MCF 10A (cell line): ENCODE measurements at regions not wholly inside any gene's neighbourhood (a gene's known extent, or its start where the extent isn't known, plus 50 kb on each side); places are given as distances from the start of the nearest gene placed in this dataset.

Experiments used
- BruUV-seq: library from RNA; stranded (reverse); fragments of 400-500 nt; replicated peaks from 2 replicates; lab custom pipeline; 2021; lab: Mats Ljungman, UMichigan
- CTCF ChIA-PET: fragments of 300-600 bp; sonication (Branson Sonifier 250); formaldehyde crosslinking; extraction: SDS; loops from one replicate; lab custom pipeline; 2021; ENCODE audit warnings: antibody characterized with exemption, inconsistent platforms; lab: Yijun Ruan, JAX
- POLR2A ChIA-PET: fragments of 300-600, 350-650 bp; sonication (Branson Sonifier 250); formaldehyde crosslinking; extraction: SDS; loops from one replicate; lab custom pipeline; 2020; ENCODE audit warnings: antibody characterized with exemption, inconsistent platforms; lab: Yijun Ruan, JAX
- DNase-seq: peaks from one replicate; pipeline ENCODE4 v3.0.0-alpha.2; 2018; ENCODE audit not compliant: unreplicated experiment
- H3K27ac Mint-ChIP-seq: one replicate; pipeline ENCODE4 v1.8.0; 2022; ENCODE audit warnings: mild to moderate bottlenecking, low read depth, mixed read lengths; ENCODE audit not compliant: unreplicated experiment
- H3K27me3 Mint-ChIP-seq: one replicate; pipeline ENCODE4 v1.8.0; 2022; ENCODE audit warnings: mixed read lengths; ENCODE audit not compliant: insufficient read depth, unreplicated experiment
- H3K36me3 Mint-ChIP-seq: one replicate; pipeline ENCODE4 v1.8.0; 2022; ENCODE audit warnings: mild to moderate bottlenecking, moderate library complexity, mixed read lengths; ENCODE audit not compliant: insufficient read depth, unreplicated experiment
- H3K4me1 Mint-ChIP-seq: one replicate; pipeline ENCODE4 v1.8.0; 2022; ENCODE audit warnings: mixed read lengths; ENCODE audit not compliant: insufficient read depth, unreplicated experiment
- H3K4me3 Mint-ChIP-seq: one replicate; pipeline ENCODE4 v1.8.0; 2022; ENCODE audit warnings: mild to moderate bottlenecking, moderate library complexity, mixed read lengths; ENCODE audit not compliant: unreplicated experiment
- H3K9me3 Mint-ChIP-seq: one replicate; pipeline ENCODE4 v1.8.0; 2022; ENCODE audit warnings: mixed read lengths; ENCODE audit not compliant: unreplicated experiment
- intact Hi-C: fragments of 100-400 bp; cut with micrococcal nuclease; formaldehyde crosslinking; loops from 2 replicates; pipeline ENCODE4 v1.14.1; 2022
- TF ChIP-seq, protein P1 (sequence below): fragments of 200-600 bp; IDR thresholded peaks from one replicate; pipeline ENCODE4 v1.8.0; 2022; ENCODE audit warnings: antibody characterized with exemption, mild to moderate bottlenecking; ENCODE audit not compliant: unreplicated experiment

DNA sequence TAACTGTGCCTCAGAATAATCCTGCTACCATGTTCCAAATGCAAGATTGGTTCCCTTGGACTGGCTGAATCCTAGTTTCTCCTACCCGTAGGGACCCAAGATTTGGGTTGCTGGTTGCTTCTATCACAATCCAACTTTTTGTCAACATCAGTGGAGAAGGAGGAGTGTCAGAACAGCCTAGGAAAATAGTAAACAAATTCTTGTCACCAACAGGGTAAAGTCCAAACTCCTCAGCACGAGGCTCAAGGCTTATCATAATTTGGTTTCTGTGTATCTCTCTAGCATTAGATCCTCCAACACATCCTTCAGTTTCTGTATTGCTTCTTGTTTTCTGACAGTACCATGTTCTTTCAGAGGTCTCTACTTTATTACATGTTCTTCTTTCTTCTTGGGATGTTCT is 370.2 kb upstream of the DAB1 start:
- Mint-ChIP-seq H3K4me1 (peaks cover 7% of the 10 kb centered on the region), H3K27ac (no peak overlapping the region), H3K4me3 (no peak overlapping the region), H3K27me3 (no peaks in the 10 kb centered on the region), H3K9me3 (no peaks in the 10 kb centered on the region), H3K36me3 (no peaks in the 10 kb centered on the region)
- CTCF ChIA-PET: no interaction called here
- intact Hi-C loops: no loop called here
- POLR2A ChIA-PET: no interaction called here
- TF ChIP-seq, protein P1, sequence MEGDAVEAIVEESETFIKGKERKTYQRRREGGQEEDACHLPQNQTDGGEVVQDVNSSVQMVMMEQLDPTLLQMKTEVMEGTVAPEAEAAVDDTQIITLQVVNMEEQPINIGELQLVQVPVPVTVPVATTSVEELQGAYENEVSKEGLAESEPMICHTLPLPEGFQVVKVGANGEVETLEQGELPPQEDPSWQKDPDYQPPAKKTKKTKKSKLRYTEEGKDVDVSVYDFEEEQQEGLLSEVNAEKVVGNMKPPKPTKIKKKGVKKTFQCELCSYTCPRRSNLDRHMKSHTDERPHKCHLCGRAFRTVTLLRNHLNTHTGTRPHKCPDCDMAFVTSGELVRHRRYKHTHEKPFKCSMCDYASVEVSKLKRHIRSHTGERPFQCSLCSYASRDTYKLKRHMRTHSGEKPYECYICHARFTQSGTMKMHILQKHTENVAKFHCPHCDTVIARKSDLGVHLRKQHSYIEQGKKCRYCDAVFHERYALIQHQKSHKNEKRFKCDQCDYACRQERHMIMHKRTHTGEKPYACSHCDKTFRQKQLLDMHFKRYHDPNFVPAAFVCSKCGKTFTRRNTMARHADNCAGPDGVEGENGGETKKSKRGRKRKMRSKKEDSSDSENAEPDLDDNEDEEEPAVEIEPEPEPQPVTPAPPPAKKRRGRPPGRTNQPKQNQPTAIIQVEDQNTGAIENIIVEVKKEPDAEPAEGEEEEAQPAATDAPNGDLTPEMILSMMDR: no peak
- DNase-seq: no peak
- no TSS peak for BruUV-seq

DNA sequence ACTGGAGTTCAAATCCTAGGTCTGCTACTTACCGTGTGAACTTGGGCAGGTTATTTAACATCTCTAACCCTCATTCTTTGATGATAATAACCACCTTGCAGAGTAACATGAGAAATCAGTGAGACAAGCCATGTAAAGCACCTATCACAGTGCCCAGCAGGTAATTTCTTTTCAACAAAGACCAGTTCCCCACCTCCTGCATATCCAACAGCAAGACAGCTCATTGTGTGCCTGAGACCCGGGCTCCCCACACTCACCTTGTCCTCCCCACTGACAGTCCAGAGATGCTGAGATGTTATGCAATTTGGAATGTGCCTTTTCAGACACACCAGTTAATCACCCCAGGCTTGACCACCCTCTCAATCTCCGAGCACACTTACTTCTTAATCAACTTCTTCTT is 367.6 kb upstream of the DAB1 start:
- CTCF ChIA-PET: no interaction called here
- H3K4me1 Mint-ChIP-seq: peaks cover 2% of the 10 kb centered on the region
- POLR2A ChIA-PET: no interaction called here
- DNase-seq: no peak
- intact Hi-C loops: no loop called here
- TF ChIP-seq, protein P1: no peak
- BruUV-seq: no TSS peak
- no peak overlapping the region for H3K27ac Mint-ChIP-seq
- no peak overlapping the region for H3K4me3 Mint-ChIP-seq
- H3K27me3 Mint-ChIP-seq: no peaks in the 10 kb centered on the region
- H3K9me3 Mint-ChIP-seq: no peaks in the 10 kb centered on the region
- H3K36me3 Mint-ChIP-seq: no peaks in the 10 kb centered on the region

DNA sequence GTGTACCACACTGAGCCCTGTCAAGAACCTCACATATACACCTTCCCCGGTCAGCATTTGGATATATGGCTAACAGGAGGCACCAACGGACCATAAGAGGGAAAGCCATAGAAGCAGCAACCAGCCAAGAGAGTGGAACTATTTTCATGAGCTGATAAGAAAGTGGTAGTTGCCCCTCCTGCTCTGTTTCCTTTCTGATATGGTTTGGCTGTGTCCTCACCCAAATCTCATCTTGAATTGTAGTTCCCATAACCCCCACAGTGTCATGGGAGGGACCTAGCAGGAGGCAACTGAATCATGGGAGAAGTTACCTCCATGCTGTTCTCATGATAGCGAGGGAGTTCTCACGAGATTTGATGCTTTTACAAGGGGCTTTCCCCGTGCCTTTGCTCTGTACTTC is 366.1 kb upstream of the DAB1 start:
- no peak overlapping the region for H3K4me3 Mint-ChIP-seq
- no peaks in the 10 kb centered on the region for H3K9me3 Mint-ChIP-seq
- no peak for DNase-seq
- TF ChIP-seq, protein P1: no peak
- no TSS peak for BruUV-seq
- H3K27ac Mint-ChIP-seq: no peak overlapping the region
- H3K36me3 Mint-ChIP-seq: no peaks in the 10 kb centered on the region
- no peaks in the 10 kb centered on the region for H3K27me3 Mint-ChIP-seq
- POLR2A ChIA-PET: no interaction called here
- CTCF ChIA-PET: no interaction called here
- intact Hi-C loops: no loop called here
- H3K4me1 Mint-ChIP-seq: no peaks in the 10 kb centered on the region

DNA sequence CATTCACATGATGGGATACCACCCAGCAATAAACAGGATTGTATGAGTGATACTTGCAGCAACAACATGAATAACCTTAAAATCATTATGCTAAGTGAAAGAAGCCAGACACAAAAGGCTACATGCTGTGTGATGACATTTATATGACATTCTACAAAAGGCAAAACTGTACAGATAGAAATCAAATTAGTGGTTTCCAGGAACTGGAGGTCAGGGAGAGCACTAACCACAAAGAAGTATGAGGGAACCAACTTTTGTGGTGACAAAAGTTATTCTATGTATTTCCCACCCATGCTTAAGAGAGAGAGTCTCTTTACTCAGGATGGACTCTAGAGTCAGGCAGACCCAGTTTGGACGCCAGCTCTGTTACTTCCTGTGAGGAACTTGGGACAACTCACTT is 364.5 kb upstream of the DAB1 start:
- Mint-ChIP-seq H3K4me3 (no peak overlapping the region), H3K4me1 (no peaks in the 10 kb centered on the region)
- intact Hi-C loops: no loop called here

More for the DNA sequence above, 364.5 kb upstream of the DAB1 start:
- H3K36me3 Mint-ChIP-seq: no peaks in the 10 kb centered on the region
- BruUV-seq: no TSS peak
- H3K27ac Mint-ChIP-seq: no peak overlapping the region
- ChIA-PET CTCF (no interaction called here), POLR2A (no interaction called here)
- H3K9me3 Mint-ChIP-seq: no peaks in the 10 kb centered on the region
- TF ChIP-seq, protein P1: no peak
- no peak for DNase-seq
- H3K27me3 Mint-ChIP-seq: no peaks in the 10 kb centered on the region
